GM12878 (cell line): ENCODE measurements at regions not wholly inside any gene's neighbourhood (a gene's known extent, or its start where the extent isn't known, plus 50 kb on each side); places are given as distances from the start of the nearest gene placed in this dataset.
A peak's percentile ranks its signal among the peaks of the same experiment; 100 is the strongest.

Source experiments
- ASH2L ChIP-seq: fragments of 300-600, 200-600 bp; sonication (generic); IDR thresholded peaks from 2 replicates; pipeline ENCODE4 v1.6.1; 2017; ENCODE audit warnings: low read depth, mild to moderate bottlenecking, borderline replicate concordance
- ATF7 ChIP-seq: fragments of 450-650 bp; IDR thresholded peaks from 2 replicates; pipeline ENCODE4 v1.6.1; 2016; ENCODE audit warnings: low read depth, mild to moderate bottlenecking
- BCL11A ChIP-seq: IDR thresholded peaks from 2 replicates; pipeline ENCODE4 v1.6.1; 2011; ENCODE audit warnings: low read depth, low read length
- EP300 ChIP-seq, 2 experiments: fragments of 150-350 bp in 1 of 2; IDR thresholded peaks; 2 replicates each; pipeline ENCODE4 v1.6.1; 2011 to 2012; ENCODE audit warnings: low read depth in 2 of 2, low read length in 2 of 2, borderline replicate concordance in 1 of 2, improper control_type of control experiment in 1 of 2, inconsistent platforms in 1 of 2; ENCODE audit not compliant: control insufficient read depth in 1 of 2
- GABPA ChIP-seq: IDR thresholded peaks from 2 replicates; pipeline ENCODE4 v1.6.1; 2014; ENCODE audit warnings: antibody characterized with exemption, low read depth, mild to moderate bottlenecking, inconsistent platforms
- HDAC2 ChIP-seq: fragments of 200-600 bp; sonication (generic); IDR thresholded peaks from 2 replicates; pipeline ENCODE4 v1.6.1; 2017
- IRF4 ChIP-seq: IDR thresholded peaks from 2 replicates; pipeline ENCODE4 v1.6.1; 2011; ENCODE audit warnings: low read depth, low read length
- LARP7 ChIP-seq: fragments of 450-650 bp; IDR thresholded peaks from 2 replicates; pipeline ENCODE4 v1.6.1; 2017; ENCODE audit warnings: mild to moderate bottlenecking
- MYC ChIP-seq: IDR thresholded peaks from 2 replicates; pipeline ENCODE4 v1.6.1; 2011; ENCODE audit warnings: mild to moderate bottlenecking, low read length, moderate library complexity, inconsistent platforms; ENCODE audit not compliant: insufficient read depth, insufficient replicate concordance, insufficient read length, severe bottlenecking
- NR2C1 ChIP-seq: fragments of 450-650 bp; IDR thresholded peaks from 2 replicates; pipeline ENCODE4 v1.6.1; 2017; ENCODE audit warnings: antibody characterized with exemption, mild to moderate bottlenecking, moderate library complexity
- PAX5 ChIP-seq: IDR thresholded peaks from 2 replicates; pipeline ENCODE4 v1.6.1; 2011; ENCODE audit warnings: low read depth, low read length, borderline replicate concordance
- PAX8 ChIP-seq: fragments of 450-650 bp; IDR thresholded peaks from 2 replicates; pipeline ENCODE4 v1.6.1; 2017; ENCODE audit warnings: mild to moderate bottlenecking, moderate library complexity
- POU2F2 ChIP-seq: IDR thresholded peaks from 3 replicates; pipeline ENCODE4 v1.6.1; 2011; ENCODE audit warnings: low read depth, mild to moderate bottlenecking, low read length, borderline replicate concordance
- RUNX3 ChIP-seq: IDR thresholded peaks from 2 replicates; pipeline ENCODE4 v1.6.1; 2012; ENCODE audit warnings: low read length, inconsistent platforms
- SIX5 ChIP-seq: IDR thresholded peaks from 2 replicates; pipeline ENCODE4 v1.6.1; 2011; ENCODE audit warnings: mild to moderate bottlenecking, low read depth, low read length, moderate library complexity; ENCODE audit not compliant: severe bottlenecking
- SMARCA5 ChIP-seq: fragments of 450-650 bp; IDR thresholded peaks from 2 replicates; pipeline ENCODE4 v1.6.1; 2017; ENCODE audit warnings: mild to moderate bottlenecking
- SMC3 ChIP-seq: IDR thresholded peaks from 2 replicates; pipeline ENCODE4 v1.6.1; 2011; ENCODE audit warnings: low read length, improper control_type of control experiment, borderline replicate concordance
- ZNF217 ChIP-seq: fragments of 450-650 bp; IDR thresholded peaks from 2 replicates; pipeline ENCODE4 v1.6.1; 2017; ENCODE audit warnings: antibody characterized with exemption, mild to moderate bottlenecking
- TF ChIP-seq, protein P1 (sequence below): fragments of 450-650 bp; formaldehyde crosslinking; IDR thresholded peaks from 2 replicates; pipeline ENCODE4 v1.4.0; 2022; ENCODE audit warnings: mild to moderate bottlenecking, moderate library complexity
- TF ChIP-seq, protein P2 (sequence below): IDR thresholded peaks from 2 replicates; pipeline ENCODE4 v1.6.1; 2011; ENCODE audit warnings: borderline replicate concordance, low read depth, mild to moderate bottlenecking, moderate library complexity, low read length; ENCODE audit not compliant: insufficient read depth, poor library complexity, severe bottlenecking
- TF ChIP-seq, protein P3 (sequence below): IDR thresholded peaks from 2 replicates; pipeline ENCODE4 v1.6.1; 2011; ENCODE audit warnings: low read depth, mild to moderate bottlenecking, low read length, moderate library complexity, borderline replicate concordance; ENCODE audit errors: extremely low read depth
- TF ChIP-seq, protein P4 (sequence below): fragments of 450-650 bp; formaldehyde crosslinking; IDR thresholded peaks from 2 replicates; pipeline ENCODE4 v1.5.0; 2022; ENCODE audit warnings: mild to moderate bottlenecking, missing genetic modification characterization

DNA sequence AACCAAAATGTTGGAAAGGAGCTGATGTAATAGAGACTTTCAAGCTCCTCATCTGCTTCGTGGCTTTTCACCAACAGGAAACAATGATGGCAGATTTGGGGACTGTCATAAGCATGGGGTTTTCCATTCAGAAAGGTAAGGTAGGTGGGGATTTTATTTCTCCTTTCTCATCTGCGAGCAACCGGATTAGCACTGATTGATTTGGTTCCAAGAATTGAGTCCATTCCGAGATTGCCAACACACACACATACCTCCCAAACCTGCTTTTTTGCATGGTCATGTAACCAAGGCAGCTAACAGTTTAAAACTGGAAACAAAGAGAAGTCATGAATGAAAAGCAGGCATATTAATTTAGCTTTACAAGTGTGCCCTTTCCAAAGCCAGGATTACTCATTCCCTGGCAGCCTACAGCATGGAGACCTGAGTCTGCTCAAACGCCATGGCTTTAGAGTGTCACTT is 63.0 kb upstream of the LNX1 start (continued):
- TF ChIP-seq NR2C1 (no peak), IRF4 (no peak), SIX5 (no peak), SMC3 (peak; percentile 9; the same call in 1 of the 2 replicates), POU2F2 (peak; percentile 42; the same call in 1 of the 3 replicates), HDAC2 (no peak), PAX5 (no peak), LARP7 (no peak), GABPA (no peak), EP300 (IDR thresholded peaks at IDR 0.05; ENCODE audit: borderline replicate concordance in 1 of 2, control insufficient read depth in 1 of 2, low read depth in 2 of 2, low read length in 2 of 2) (peak; percentile 82 to 90; a peak in 3 of 4 replicates), MYC (no peak), RUNX3 (peak; percentile 60; the same call in 1 of the 2 replicates), PAX8 (no peak), BCL11A (0 out of 2 replicates have a peak, but pooled peaks have one; percentile 34), SMARCA5 (no peak), ASH2L (no peak), ATF7 (peak; percentile 13; the same call in 1 of the 2 replicates), ZNF217 (no peak)
- TF ChIP-seq, protein P1, sequence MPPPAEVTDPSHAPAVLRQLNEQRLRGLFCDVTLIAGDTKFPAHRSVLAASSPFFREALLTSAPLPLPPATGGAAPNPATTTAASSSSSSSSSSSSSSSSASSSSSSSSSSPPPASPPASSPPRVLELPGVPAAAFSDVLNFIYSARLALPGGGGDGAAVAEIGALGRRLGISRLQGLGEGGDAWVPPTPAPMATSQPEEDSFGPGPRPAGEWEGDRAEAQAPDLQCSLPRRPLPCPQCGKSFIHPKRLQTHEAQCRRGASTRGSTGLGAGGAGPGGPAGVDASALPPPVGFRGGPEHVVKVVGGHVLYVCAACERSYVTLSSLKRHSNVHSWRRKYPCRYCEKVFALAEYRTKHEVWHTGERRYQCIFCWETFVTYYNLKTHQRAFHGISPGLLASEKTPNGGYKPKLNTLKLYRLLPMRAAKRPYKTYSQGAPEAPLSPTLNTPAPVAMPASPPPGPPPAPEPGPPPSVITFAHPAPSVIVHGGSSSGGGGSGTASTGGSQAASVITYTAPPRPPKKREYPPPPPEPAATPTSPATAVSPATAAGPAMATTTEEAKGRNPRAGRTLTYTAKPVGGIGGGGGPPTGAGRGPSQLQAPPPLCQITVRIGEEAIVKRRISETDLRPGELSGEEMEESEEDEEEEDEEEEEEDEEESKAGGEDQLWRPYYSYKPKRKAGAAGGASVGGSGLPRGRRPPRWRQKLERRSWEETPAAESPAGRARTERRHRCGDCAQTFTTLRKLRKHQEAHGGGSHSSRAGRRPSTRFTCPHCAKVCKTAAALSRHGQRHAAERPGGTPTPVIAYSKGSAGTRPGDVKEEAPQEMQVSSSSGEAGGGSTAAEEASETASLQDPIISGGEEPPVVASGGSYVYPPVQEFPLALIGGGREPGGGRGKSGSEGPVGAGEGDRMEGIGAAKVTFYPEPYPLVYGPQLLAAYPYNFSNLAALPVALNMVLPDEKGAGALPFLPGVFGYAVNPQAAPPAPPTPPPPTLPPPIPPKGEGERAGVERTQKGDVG = no peak
- TF ChIP-seq, protein P2, sequence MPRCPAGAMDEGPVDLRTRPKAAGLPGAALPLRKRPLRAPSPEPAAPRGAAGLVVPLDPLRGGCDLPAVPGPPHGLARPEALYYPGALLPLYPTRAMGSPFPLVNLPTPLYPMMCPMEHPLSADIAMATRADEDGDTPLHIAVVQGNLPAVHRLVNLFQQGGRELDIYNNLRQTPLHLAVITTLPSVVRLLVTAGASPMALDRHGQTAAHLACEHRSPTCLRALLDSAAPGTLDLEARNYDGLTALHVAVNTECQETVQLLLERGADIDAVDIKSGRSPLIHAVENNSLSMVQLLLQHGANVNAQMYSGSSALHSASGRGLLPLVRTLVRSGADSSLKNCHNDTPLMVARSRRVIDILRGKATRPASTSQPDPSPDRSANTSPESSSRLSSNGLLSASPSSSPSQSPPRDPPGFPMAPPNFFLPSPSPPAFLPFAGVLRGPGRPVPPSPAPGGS = no peak
- TF ChIP-seq, protein P3, sequence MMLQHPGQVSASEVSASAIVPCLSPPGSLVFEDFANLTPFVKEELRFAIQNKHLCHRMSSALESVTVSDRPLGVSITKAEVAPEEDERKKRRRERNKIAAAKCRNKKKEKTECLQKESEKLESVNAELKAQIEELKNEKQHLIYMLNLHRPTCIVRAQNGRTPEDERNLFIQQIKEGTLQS = no peak
- TF ChIP-seq, protein P4, sequence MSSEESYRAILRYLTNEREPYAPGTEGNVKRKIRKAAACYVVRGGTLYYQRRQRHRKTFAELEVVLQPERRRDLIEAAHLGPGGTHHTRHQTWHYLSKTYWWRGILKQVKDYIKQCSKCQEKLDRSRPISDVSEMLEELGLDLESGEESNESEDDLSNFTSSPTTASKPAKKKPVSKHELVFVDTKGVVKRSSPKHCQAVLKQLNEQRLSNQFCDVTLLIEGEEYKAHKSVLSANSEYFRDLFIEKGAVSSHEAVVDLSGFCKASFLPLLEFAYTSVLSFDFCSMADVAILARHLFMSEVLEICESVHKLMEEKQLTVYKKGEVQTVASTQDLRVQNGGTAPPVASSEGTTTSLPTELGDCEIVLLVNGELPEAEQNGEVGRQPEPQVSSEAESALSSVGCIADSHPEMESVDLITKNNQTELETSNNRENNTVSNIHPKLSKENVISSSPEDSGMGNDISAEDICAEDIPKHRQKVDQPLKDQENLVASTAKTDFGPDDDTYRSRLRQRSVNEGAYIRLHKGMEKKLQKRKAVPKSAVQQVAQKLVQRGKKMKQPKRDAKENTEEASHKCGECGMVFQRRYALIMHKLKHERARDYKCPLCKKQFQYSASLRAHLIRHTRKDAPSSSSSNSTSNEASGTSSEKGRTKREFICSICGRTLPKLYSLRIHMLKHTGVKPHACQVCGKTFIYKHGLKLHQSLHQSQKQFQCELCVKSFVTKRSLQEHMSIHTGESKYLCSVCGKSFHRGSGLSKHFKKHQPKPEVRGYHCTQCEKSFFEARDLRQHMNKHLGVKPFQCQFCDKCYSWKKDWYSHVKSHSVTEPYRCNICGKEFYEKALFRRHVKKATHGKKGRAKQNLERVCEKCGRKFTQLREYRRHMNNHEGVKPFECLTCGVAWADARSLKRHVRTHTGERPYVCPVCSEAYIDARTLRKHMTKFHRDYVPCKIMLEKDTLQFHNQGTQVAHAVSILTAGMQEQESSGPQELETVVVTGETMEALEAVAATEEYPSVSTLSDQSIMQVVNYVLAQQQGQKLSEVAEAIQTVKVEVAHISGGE (CRISPR knock-in tag) = no peak
